ENCODE measurements at regions not wholly inside any gene's neighbourhood (a gene's known extent, or its start where the extent isn't known, plus 50 kb on each side); places are given as distances from the start of the nearest gene placed in this dataset.

- TF ChIP-seq CHD7 (IDR thresholded peaks at IDR 0.05; ENCODE audit: insufficient replicate concordance, low read length), result no peak
These were observed 89.4 kb upstream of the SEMA3E start (continued) for GRCh38 chr7:83738291-83738835.

Data from H1 (cell line).